Naive B cell (primary cell): ENCODE measurements at regions not wholly inside any gene's neighbourhood (a gene's known extent, or its start where the extent isn't known, plus 50 kb on each side); places are given as distances from the start of the nearest gene placed in this dataset.
"Not testable (repeated sequence)": the region's sequence is repeated elsewhere in the genome, so short reads cannot be mapped to it uniquely, and the experiment has no call there.

Experiments
- ATAC-seq, 2 donors: fragments of 150-1000 bp; cut with Tn5 transposase; 2 replicates each; pipeline ENCODE4 v1.10.0; 2021; ENCODE audit warnings: low read depth in 2 of 2, mild to moderate bottlenecking in 2 of 2, moderate library complexity in 2 of 2
- DNase-seq: peaks from one replicate; pipeline ENCODE4 v3.0.0; 2022
- H3K27ac Mint-ChIP-seq, 6 donors: one replicate each; pipeline ENCODE4 v1.8.0; 2020 to 2022; ENCODE audit warnings: mild to moderate bottlenecking in 6 of 6, mixed read lengths in 6 of 6, moderate library complexity in 5 of 6, inconsistent platforms in 2 of 6
- H3K27me3 Mint-ChIP-seq, 3 donors: one replicate each; pipeline ENCODE4 v1.8.0; 2021 to 2022; ENCODE audit warnings: mixed read lengths in 3 of 3, mild to moderate bottlenecking in 1 of 3
- H3K36me3 Mint-ChIP-seq, 2 donors: one replicate each; pipeline ENCODE4 v1.8.0; 2020 to 2022; ENCODE audit warnings: mixed read lengths in 2 of 2, inconsistent platforms in 1 of 2, mild to moderate bottlenecking in 1 of 2
- H3K4me1 Mint-ChIP-seq, 3 donors: one replicate each; pipeline ENCODE4 v1.8.0; 2020 to 2022; ENCODE audit warnings: mixed read lengths in 3 of 3, inconsistent platforms in 1 of 3, mild to moderate bottlenecking in 1 of 3, moderate library complexity in 1 of 3
- H3K4me3 Mint-ChIP-seq, 8 donors: one replicate each; pipeline ENCODE4 v1.8.0; 2020 to 2022; ENCODE audit warnings: mild to moderate bottlenecking in 8 of 8, mixed read lengths in 8 of 8, moderate library complexity in 8 of 8, inconsistent platforms in 2 of 8
- H3K9me3 Mint-ChIP-seq, 7 donors: one replicate each; pipeline ENCODE4 v1.8.0; 2020 to 2022; ENCODE audit warnings: mixed read lengths in 7 of 7, mild to moderate bottlenecking in 5 of 7, inconsistent platforms in 2 of 7, moderate library complexity in 1 of 7

- ATAC-seq = not testable (repeated sequence)
- H3K9me3 Mint-ChIP-seq = peaks cover 0 to 15% (median 6%) of the 10 kb centered on the region in 7 donors
Measured at GRCh38 chr18:7178568-7178967, 52.3 kb upstream of the LRRC30 start.

GRCh38 chr18:7177116-7177744, 53.7 kb upstream of the LRRC30 start:
- H3K27me3 Mint-ChIP-seq = no peaks in the 10 kb centered on the region
- H3K9me3 Mint-ChIP-seq = peaks cover 0 to 5% (median 4%) of the 10 kb centered on the region in 7 donors
- no peak overlapping the region for H3K27ac Mint-ChIP-seq
- H3K4me3 Mint-ChIP-seq = no peak overlapping the region
- no peaks in the 10 kb centered on the region for H3K36me3 Mint-ChIP-seq
- no peak for ATAC-seq
- H3K4me1 Mint-ChIP-seq = no peaks in the 10 kb centered on the region
- no peak for DNase-seq

More at GRCh38 chr18:7178568-7178967, 52.3 kb upstream of the LRRC30 start:
- H3K27me3 Mint-ChIP-seq, H3K27ac Mint-ChIP-seq, H3K36me3 Mint-ChIP-seq, DNase-seq, H3K4me1 Mint-ChIP-seq, H3K4me3 Mint-ChIP-seq: not testable (repeated sequence)

- Mint-ChIP-seq H3K27ac (peak overlapping the region in 1 of 6 donors; percentile 38), H3K27me3 (no peaks in the 10 kb centered on the region), H3K4me1 (no peaks in the 10 kb centered on the region), H3K9me3 (peaks cover 0 to under 1% (median 0%) of the 10 kb centered on the region in 7 donors), H3K36me3 (no peaks in the 10 kb centered on the region), H3K4me3 (no peak overlapping the region)
- ATAC-seq (no peak), DNase-seq (no peak)
Measured at GRCh38 chr18:7174344-7175095, 56.4 kb upstream of the LRRC30 start.

GRCh38 chr18:7173216-7173615, 55.6 kb upstream of the LAMA1 start:
- Mint-ChIP-seq H3K9me3 (peaks cover 0 to 2% (median 0%) of the 10 kb centered on the region in 7 donors), H3K27me3 (no peaks in the 10 kb centered on the region), H3K4me1 (no peaks in the 10 kb centered on the region), H3K27ac (no peak overlapping the region), H3K36me3 (no peaks in the 10 kb centered on the region), H3K4me3 (no peak overlapping the region)
- no peak for ATAC-seq
- no peak for DNase-seq

GRCh38 chr18:7172611-7173010, 55.0 kb upstream of the LAMA1 start:
- ATAC-seq = no peak
- Mint-ChIP-seq H3K27me3 (no peaks in the 10 kb centered on the region), H3K9me3 (peaks cover 0 to 2% (median 0%) of the 10 kb centered on the region in 7 donors), H3K4me1 (no peaks in the 10 kb centered on the region), H3K27ac (no peak overlapping the region), H3K4me3 (no peak overlapping the region), H3K36me3 (no peaks in the 10 kb centered on the region)
- DNase-seq = no peak

- Mint-ChIP-seq H3K4me1 (no peaks in the 10 kb centered on the region), H3K27ac (no peak overlapping the region), H3K9me3 (peaks cover 0 to 3% (median 0%) of the 10 kb centered on the region in 7 donors), H3K27me3 (no peaks in the 10 kb centered on the region), H3K4me3 (no peak overlapping the region), H3K36me3 (no peaks in the 10 kb centered on the region)
- DNase-seq = no peak
- no peak for ATAC-seq
Measured at GRCh38 chr18:7170292-7170691, 52.7 kb upstream of the LAMA1 start.

- peaks cover 0 to 3% (median 0%) of the 10 kb centered on the region in 7 donors for H3K9me3 Mint-ChIP-seq
- no peak overlapping the region for H3K27ac Mint-ChIP-seq
- no peak for DNase-seq
- no peaks in the 10 kb centered on the region for H3K36me3 Mint-ChIP-seq
- H3K27me3 Mint-ChIP-seq = no peaks in the 10 kb centered on the region
- H3K4me3 Mint-ChIP-seq = no peak overlapping the region
- H3K4me1 Mint-ChIP-seq = no peaks in the 10 kb centered on the region
- no peak for ATAC-seq
Measured at GRCh38 chr18:7169601-7170000, 52.0 kb upstream of the LAMA1 start.

GRCh38 chr18:7168408-7168807, 50.8 kb upstream of the LAMA1 start:
- Mint-ChIP-seq H3K36me3 (no peaks in the 10 kb centered on the region), H3K4me3 (no peak overlapping the region), H3K4me1 (no peaks in the 10 kb centered on the region), H3K9me3 (peaks cover 0 to 3% (median 0%) of the 10 kb centered on the region in 7 donors), H3K27ac (no peak overlapping the region), H3K27me3 (no peaks in the 10 kb centered on the region)
- ATAC-seq = no peak
- no peak for DNase-seq
